ENCODE measurements at regions not wholly inside any gene's neighbourhood (a gene's known extent, or its start where the extent isn't known, plus 50 kb on each side); places are given as distances from the start of the nearest gene placed in this dataset.

GRCh38 chr2:128995086-128995485 lies 676.4 kb upstream of the HS6ST1 start:
- WGBS, 2 donors: 91 to 98% methylated on average over 4 of the region's 4 CpGs
- intact Hi-C loops (cut with DNase I; ENCODE audit: low total_unique reads): no loop called here
- no peak overlapping the region for H3K4me3 ChIP-seq (ENCODE audit: low read depth, poor library complexity, severe bottlenecking)
- TF ChIP-seq POLR2A (IDR thresholded peaks at IDR 0.05) (no peak), CTCF (IDR thresholded peaks at IDR 0.05) (no peak)
- DNase-seq (ENCODE audit: low spot score in 2 of 2): peak in 1 of 2 donors; percentile 58

DNA sequence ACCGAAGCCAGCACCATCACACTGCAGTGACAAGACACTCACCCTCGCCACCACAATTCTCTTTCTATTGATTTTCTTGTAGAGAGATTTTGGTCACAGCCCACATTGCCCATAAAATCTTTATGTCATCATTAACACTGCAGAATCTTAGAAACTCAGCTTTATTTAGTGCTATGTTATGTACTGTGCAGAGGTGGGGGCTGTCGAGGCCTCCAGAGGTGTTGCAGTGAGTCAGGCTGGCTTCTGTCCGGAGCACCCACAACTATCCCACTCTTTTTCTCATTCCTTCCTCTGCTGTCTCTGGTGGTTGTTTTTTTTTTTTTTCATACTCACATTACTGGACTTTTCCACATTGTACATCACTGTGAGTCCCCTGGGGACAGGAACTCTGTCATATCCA lies 677.4 kb upstream of the HS6ST1 start:
- intact Hi-C loops (cut with DNase I; ENCODE audit: low total_unique reads): no loop called here
- WGBS, 2 donors: 88 to 89% methylated on average over 4 of the region's 4 CpGs

DNA sequence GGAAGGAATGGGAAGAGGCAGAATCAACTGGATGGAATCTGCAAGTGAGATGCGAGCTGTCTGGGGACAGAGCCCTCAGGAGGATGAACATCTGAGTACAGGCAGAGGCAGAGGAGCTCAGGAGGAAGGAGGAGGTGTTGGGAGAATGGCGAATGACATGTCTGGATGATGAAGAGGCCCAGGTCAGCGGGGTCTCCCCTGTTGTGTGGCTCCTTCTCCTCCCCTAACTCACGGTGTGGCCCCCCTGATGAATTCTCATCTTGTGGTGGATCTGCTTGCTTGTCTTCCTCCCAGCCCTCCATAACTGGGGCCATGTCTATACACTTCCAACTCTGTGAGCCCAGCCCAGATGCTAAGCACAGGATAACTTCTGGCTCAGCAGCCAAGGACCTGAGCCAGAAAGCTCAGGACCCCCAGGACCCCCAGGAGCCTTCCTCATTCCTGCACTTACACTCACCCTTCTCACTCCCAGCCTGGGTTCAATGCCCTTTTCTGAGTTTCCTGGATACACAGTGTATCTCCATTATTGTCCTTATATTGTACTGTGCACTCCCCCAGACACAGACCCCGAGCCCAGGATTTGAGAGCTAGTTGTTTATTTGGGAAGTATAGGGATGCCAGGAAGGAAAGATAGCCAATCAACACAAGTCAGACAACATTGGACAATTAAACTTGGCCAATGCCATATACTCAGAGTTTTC lies 678.6 kb upstream of the HS6ST1 start:
- intact Hi-C loops (cut with DNase I; ENCODE audit: low total_unique reads): no loop called here
- peak in 1 of 2 donors; percentile 26 for DNase-seq (ENCODE audit: low spot score in 2 of 2)
- no peak for TF ChIP-seq POLR2A (IDR thresholded peaks at IDR 0.05)
- no peak for TF ChIP-seq CTCF (IDR thresholded peaks at IDR 0.05)
- 79 to 92% methylated on average over 5 of the region's 5 CpGs for WGBS, 2 donors
- no peak overlapping the region for H3K4me3 ChIP-seq (ENCODE audit: low read depth, poor library complexity, severe bottlenecking)

More for the DNA sequence above, 677.4 kb upstream of the HS6ST1 start:
- no peak overlapping the region for H3K4me3 ChIP-seq (ENCODE audit: low read depth, poor library complexity, severe bottlenecking)
- TF ChIP-seq CTCF (IDR thresholded peaks at IDR 0.05): no peak
- no peak for TF ChIP-seq POLR2A (IDR thresholded peaks at IDR 0.05)
- no peak for DNase-seq (ENCODE audit: low spot score in 2 of 2)

DNA sequence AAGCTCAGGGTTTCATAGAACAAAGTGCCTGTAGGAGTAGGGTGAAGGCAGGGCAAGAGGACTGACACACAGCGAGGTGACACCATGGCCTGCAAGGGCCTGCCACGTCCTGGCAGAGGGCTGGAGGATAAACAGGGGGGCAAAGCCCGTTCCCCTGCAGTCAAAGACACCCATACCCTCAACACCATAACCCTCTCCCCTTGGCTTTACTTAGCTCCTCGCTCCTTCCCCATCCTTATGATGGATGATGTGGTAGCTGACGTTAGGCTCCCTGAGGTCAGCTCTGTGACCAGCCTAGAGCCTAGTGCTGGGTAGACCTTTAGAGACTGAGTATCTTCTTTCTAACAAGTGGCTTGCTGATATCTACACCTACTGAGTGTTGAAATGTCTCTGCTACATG lies 683.3 kb upstream of the HS6ST1 start:
- no peak overlapping the region for H3K4me3 ChIP-seq (ENCODE audit: low read depth, poor library complexity, severe bottlenecking)
- no peak for TF ChIP-seq CTCF (IDR thresholded peaks at IDR 0.05)
- TF ChIP-seq POLR2A (IDR thresholded peaks at IDR 0.05): no peak
- DNase-seq (ENCODE audit: low spot score in 2 of 2): no peak
- 86% methylated on average over 5 of the region's 5 CpGs for WGBS, 2 donors
- intact Hi-C loops (cut with DNase I; ENCODE audit: low total_unique reads): no loop called here

GRCh38 chr2:129002751-129003150 lies 684.1 kb upstream of the HS6ST1 start:
- intact Hi-C loops (cut with DNase I; ENCODE audit: low total_unique reads): no loop called here
- H3K4me3 ChIP-seq (ENCODE audit: low read depth, poor library complexity, severe bottlenecking): no peak overlapping the region
- no peak for TF ChIP-seq CTCF (IDR thresholded peaks at IDR 0.05)
- TF ChIP-seq POLR2A (IDR thresholded peaks at IDR 0.05): no peak
- peak in 1 of 2 donors; percentile 28 for DNase-seq (ENCODE audit: low spot score in 2 of 2)
- WGBS, 2 donors: 92% methylated on average over 3 of the region's 3 CpGs

- DNase-seq (ENCODE audit: low spot score in 2 of 2): peak in 1 of 2 donors; percentile 60
- 71 to 74% methylated on average over 5 of the region's 5 CpGs for WGBS, 2 donors
- intact Hi-C loops (cut with DNase I; ENCODE audit: low total_unique reads): no loop called here
- H3K4me3 ChIP-seq (ENCODE audit: low read depth, poor library complexity, severe bottlenecking): no peak overlapping the region
- TF ChIP-seq CTCF (IDR thresholded peaks at IDR 0.05): no peak
- no peak for TF ChIP-seq POLR2A (IDR thresholded peaks at IDR 0.05)
Observed at GRCh38 chr2:129004485-129004884, 685.8 kb upstream of the HS6ST1 start.

All from lower leg skin (tissue), 4 donors.